ENCODE measurements at regions not wholly inside any gene's neighbourhood (a gene's known extent, or its start where the extent isn't known, plus 50 kb on each side); places are given as distances from the start of the nearest gene placed in this dataset.
"Not testable (repeated sequence)": the region's sequence is repeated elsewhere in the genome, so short reads cannot be mapped to it uniquely, and the experiment has no call there.

- no peak for DNase-seq
Observed at GRCh38 chr7:52777051-52777822, 258.2 kb upstream of the POM121L12 start.

- DNase-seq: no peak
Observed at GRCh38 chr7:52775876-52776275, 259.6 kb upstream of the POM121L12 start.

DNA sequence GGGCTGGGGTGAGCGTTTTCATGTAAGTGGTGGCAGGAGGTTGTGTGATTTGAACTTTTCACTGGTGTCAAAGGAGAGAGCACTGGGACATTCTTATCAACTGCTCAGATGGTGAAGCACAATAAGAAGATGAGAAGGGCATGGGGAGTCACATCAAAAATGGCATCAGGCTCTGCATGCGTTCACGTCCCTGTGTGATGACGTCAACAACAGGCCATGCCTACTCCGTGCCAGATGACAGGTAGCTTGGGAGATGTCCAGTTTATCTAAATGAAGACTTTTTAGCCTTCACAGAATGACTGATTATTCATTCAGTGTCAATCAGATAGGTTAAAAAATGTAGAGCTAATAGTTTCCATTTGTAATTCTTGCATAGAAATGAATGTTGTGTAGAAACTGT is 264.3 kb upstream of the POM121L12 start:
- DNase-seq: no peak

DNA sequence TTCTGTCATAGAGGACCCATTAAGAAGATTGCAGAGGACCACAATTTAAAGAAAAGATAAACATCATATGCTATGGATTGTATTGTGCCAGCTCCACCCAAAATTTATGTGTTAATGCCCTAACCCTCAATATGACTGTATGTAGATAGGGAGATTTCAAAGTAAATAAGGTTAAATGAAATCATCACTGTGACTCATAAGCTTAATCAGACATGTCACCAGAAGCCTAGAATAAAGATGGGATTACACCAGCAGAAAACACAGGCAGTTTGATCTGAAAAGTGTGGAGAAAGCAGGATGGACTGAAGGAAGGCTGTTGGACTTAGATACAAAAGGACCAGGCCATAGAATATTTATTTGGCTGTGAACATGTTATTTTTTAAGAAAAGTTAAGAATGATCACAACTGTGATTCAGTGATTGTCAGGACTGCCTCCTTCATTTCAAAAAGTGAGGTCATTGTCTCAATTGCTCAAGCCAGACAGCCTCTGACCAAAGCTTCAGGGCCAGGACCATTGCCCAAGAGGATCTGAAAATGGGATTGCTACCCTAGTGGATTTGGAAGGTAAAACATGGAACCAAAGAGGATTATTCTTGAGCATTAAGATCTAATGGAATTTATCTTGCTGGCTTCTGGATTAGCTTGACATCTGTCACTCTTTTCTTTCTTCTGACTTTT is 270.8 kb upstream of the POM121L12 start:
- DNase-seq: no peak

- DNase-seq: no peak
Observed at GRCh38 chr7:52758356-52758755, 277.1 kb upstream of the POM121L12 start.

DNA sequence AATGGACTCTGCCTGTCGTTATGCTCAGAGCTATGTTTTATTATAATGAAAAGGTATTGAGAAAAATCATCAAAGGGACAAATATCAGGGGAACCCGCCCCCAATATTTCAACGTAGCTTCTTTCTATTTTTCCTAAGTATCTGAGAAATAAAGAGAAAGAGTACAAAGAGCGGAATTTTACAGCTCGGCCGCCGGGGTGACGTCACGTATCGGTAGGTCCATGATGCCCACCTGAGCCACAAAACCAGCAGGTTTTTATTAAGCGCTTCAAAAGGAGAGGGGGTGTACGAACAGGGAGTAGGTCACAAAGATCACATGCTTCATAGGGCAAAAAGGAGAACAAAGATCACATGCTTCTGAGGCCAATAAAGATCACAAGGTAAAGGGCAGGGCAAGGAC is 281.6 kb upstream of the POM121L12 start:
- no peak for DNase-seq

DNA sequence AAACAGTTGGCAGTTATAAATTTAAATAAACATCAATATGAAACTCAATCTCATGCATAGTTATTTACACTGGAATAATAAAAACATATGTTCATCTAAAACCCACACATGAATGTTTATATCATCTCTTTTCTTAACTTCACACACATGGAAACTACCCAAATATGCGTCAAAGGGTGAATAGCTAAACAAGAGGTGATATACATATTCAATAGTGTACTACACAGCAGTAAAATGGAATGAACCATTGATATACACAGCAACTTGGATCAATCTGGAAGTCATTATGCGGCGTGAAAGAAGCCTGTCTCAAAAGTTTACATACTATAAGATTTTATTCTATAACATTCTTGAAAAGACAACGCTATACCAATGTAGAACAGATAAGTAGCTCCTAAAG is 282.5 kb upstream of the POM121L12 start:
- no peak for DNase-seq

DNA sequence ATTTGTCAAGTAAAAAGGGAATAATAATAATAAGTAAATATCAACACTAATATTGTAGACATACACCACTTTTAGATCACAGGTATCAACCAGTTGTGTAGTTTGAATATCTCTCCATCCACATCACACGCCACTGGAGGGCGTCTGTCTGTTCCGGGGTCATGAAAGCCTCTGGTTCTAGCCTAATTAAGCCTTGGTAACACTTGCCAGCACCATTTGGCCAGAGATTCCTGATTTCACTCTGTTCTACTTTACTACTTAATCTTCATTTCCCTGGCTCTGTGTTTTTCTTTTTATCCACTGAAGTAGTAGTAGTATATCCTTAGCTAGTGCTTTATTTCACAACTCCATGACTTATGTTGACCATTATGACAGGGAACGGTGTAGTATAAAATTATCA is 285.6 kb upstream of the POM121L12 start:
- DNase-seq: no peak

- no peak for DNase-seq
Observed at GRCh38 chr7:52747817-52748216, 287.6 kb upstream of the POM121L12 start.

DNA sequence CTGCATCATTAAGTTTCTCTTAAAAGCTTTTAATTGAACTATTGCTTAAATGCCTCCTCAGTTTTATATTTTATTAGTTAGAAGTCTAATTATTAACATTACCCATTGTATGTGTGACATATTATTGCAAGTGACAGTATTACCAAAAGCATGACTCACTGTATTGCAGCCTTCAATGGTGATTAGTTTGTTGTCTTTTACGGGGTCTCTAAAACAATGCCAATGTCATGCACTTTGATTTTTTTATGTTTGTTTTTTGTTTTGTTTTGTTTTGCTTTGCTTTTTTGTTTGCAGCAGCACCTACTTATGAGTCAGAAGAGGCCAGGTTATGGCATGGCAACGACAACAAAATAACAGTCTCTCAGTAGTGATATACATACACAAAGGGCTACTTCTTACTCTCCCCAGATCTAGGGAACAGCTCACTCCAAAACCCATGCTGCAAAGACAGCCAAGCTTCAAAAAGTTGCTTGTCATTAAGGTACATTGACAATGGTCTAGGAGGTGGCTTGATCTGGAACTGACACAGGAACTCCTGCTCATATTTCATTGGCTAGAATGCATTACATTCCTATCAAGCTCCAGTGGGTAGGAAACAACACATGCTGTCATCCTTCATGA is 293.7 kb upstream of the POM121L12 start:
- DNase-seq: no peak

GRCh38 chr7:52735656-52736055 is 299.8 kb upstream of the POM121L12 start:
- DNase-seq: no peak

GRCh38 chr7:52728683-52729082 is 306.8 kb upstream of the POM121L12 start:
- DNase-seq: not testable (repeated sequence)

DNA sequence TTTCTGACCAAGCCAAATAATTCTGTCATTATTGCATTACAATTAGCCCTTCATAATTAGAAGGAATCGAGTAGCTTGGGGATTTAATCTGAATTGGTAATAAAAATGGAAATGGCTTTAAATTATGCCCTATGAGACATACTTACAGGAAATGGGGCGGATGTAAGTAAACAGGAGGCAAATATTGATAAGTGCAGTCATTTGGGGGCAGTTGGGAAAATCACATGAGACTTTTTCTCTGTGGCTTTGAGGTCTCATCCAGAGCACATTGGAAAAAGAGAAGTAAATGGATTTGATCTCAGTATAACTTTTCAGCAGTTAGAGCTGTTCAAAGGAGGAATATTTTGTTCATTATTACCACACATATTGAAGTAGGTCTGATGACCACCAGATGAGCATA is 307.8 kb upstream of the POM121L12 start:
- no peak for DNase-seq

DNA sequence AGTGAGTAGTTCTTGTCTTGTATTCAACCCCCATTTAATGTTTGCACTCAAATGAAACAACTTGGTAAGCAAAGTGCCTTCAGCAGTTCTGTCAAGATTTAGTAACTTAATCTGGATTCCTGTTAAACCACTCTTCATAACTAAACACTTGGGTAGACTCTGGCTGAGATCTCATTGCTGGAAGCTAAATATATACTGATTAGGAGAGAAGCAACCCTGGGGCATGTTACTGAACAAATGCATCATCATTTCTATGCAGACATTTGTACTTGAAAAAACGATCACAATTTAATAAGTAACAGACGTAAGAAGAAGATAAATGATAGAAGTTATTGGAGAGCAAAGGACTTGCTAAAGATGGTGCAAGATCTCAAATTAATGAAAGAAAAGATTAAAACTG is 308.4 kb upstream of the POM121L12 start:
- DNase-seq: no peak

DNA sequence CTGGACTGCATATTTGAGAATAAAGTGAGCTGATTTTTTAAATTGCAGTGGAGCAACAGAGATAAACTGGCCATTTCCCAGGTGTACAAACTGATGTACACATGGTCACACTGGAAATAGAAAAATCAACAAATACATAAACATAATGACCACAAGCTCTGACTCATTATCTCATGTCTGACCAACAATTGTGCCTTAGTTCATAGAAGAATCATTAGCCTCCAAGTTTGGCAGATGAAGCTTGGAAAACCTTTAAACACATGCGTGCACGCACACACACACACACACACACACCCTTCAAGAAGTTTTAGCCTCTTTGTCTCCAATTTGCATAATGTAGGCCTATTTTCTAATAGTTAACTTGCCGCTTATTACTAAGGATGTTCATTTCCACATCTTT is 308.9 kb upstream of the POM121L12 start:
- DNase-seq: no peak

GRCh38 chr7:52723606-52724005 is 311.8 kb upstream of the POM121L12 start:
- DNase-seq: no peak

GRCh38 chr7:52720856-52721255 is 314.6 kb upstream of the POM121L12 start:
- DNase-seq: no peak

- DNase-seq: no peak
Observed at GRCh38 chr7:52719677-52720076, 315.8 kb upstream of the POM121L12 start.

DNA sequence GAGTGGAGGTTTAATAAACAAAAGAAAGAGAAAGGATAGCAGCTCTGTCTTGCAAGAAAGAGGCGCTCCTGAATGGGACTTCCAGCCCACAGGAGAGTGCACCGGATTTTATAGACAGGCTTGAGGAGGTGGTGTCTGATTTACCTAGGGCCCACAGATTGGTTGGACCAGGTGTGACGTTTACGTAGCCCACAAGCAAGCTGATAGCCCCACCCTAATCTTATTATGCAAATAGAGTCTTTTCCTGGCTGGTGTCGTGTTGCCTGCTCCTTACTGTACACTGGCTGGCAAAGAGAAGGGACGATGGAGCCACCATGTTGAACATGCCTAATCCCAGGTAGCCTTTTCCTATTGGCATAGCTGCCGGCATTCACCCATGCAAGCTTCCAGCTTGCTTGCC is 319.7 kb upstream of the POM121L12 start:
- DNase-seq: no peak

DNA sequence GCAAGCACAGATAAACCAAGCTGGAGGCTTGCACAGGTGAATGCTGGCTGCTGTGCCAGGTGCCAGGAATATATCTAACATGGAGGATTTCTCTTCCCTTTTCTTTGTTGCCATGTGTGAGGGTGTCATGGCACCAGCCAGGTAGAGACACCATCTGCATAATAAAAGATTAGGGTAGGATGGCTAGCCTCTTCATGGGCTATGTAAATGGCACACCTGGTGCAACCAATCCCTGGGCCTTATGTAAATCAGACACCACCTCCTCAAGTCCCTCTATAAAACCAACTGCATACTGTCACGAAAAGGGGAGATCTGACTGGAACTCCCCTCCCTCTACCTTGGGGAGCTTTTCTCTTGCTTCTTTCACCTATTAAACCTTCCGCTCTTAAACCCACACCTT is 322.5 kb upstream of the POM121L12 start:
- no peak for DNase-seq

DNA sequence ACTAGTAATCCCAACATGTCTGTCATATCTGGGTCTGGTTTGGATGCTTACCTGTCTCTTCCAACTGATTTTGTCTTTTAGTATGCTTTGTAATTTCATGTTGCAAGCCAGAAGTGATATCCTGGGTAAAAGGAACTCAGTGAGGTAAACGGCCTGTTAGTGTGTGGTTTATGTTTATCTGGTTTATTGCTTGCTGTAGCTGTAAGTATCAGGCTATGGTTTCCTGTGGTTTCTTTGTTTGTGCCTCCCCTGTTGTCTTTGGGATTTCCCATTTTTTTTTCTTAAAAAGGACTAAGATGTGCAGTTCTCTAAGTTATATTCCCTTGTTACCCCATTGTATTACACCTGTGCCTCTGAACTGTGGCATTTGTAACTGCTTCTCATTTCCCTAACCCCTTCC is 323.5 kb upstream of the POM121L12 start:
- no peak for DNase-seq

GRCh38 chr7:52708846-52709245 is 326.6 kb upstream of the POM121L12 start:
- DNase-seq: no peak

DNA sequence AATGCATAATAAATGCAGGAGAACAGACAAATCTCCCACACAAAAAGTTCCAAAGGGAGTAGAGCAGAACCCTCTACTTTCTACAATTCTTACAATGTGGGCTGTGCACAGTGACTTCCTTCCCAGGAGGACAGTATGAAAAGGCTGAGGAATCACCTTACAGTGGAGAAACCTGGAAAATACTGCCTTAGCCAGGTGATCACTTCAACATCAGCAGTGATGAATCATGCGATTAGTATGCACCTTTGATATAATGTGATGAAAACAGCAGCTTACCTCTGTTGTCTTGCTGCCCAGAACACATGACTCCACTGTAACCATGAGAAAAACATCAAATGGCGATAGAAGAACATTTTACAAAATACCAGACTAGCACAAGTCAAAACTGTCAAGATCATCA is 329.7 kb upstream of the POM121L12 start:
- DNase-seq: no peak

GRCh38 chr7:52700349-52700748 is 335.1 kb upstream of the POM121L12 start:
- no peak for DNase-seq

Data from CD4-positive, alpha-beta T cell treated with Interferon alpha-2 for 1 hour (primary cell).